ENCODE measurements at regions not wholly inside any gene's neighbourhood (a gene's known extent, or its start where the extent isn't known, plus 50 kb on each side); places are given as distances from the start of the nearest gene placed in this dataset.

DNA sequence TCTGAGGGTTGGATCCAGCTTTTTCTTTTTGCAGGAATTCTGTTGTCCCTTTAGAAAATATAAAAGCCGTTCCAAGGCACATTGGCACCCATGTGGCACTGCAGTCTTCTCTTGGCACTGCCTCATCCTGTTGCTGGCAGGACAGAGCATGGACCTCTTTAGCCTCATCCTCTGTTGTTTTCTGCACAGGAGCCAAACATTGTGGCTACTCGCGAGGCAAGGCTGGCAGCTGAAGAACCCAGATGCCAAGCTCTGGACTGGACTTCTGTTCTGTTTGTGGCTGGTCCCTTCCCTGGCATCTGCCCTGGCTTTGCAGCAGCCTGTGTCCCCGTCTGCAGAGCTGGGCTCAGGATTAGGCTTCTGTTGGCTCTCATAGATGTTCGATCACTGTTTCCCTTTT, 224.7 kb upstream of the TBC1D5 start:
- H3K27ac Mint-ChIP-seq, result peak overlapping the region in 2 of 3 experiments; percentile 19 to 85; a peak in 1 of 7 replicates
- no CpG with 5 or more reads among the region's 5 CpGs for WGBS (ENCODE audit: extremely low coverage, insufficient read length, low lambda C conversion rate)
- H3T11ph ChIP-seq (ENCODE audit: low read length), result no peak overlapping the region

More for the DNA sequence above, 224.7 kb upstream of the TBC1D5 start:
- Histone ChIP-seq H3K14ac (ENCODE audit: insufficient read depth, low read length) (peak overlapping the region; percentile 20; the same call in 1 of the 2 replicates), H4K20me1 (ENCODE audit: control insufficient read depth, insufficient read depth, insufficient read length) (no peaks in the 10 kb centered on the region), H4K5ac (ENCODE audit: insufficient read length, low read depth, low read length) (no peak overlapping the region), H3K79me2 (ENCODE audit: insufficient read depth, low read length) (no peaks in the 10 kb centered on the region; the same call in 1 of the 2 replicates), H2BK5ac (ENCODE audit: insufficient read length, low read length) (no peak overlapping the region), H3K4ac (ENCODE audit: low read depth, low read length) (no peak overlapping the region), H2AFZ (ENCODE audit: low read length) (no peak overlapping the region), H3K79me1 (ENCODE audit: insufficient read depth, low read depth, low read length, poor library complexity, severe bottlenecking) (peaks cover 2% of the 10 kb centered on the region), H3K9me3 (ENCODE audit: control insufficient read depth, low read depth, low read length) (no peaks in the 10 kb centered on the region), H3K9ac (ENCODE audit: extremely low read depth, insufficient read length, low read length) (no peak overlapping the region), H4K91ac (ENCODE audit: insufficient read length, low read depth, low read length) (no peak overlapping the region), H3K4me1 (ENCODE audit: insufficient read depth, low read length) (no peaks in the 10 kb centered on the region; the same call in 1 of the 2 replicates), H4K8ac (replicated peaks; ENCODE audit: insufficient read length, low read depth, low read length) (no peak overlapping the region), H3K56ac (ENCODE audit: insufficient read length, low read depth, low read length) (no peak overlapping the region), H3K18ac (ENCODE audit: insufficient read length, low read depth, low read length) (no peak overlapping the region), H2BK15ac (ENCODE audit: low read depth, low read length) (no peak overlapping the region), H3K27me3 (ENCODE audit: insufficient read depth, low read length) (no peaks in the 10 kb centered on the region), H2BK20ac (ENCODE audit: low read depth, low read length, poor library complexity, severe bottlenecking) (no peak overlapping the region), H3K23me2 (ENCODE audit: insufficient read length, low read depth, low read length, poor library complexity, severe bottlenecking) (no peaks in the 10 kb centered on the region), H2AK5ac (ENCODE audit: insufficient read length, low read length) (no peak overlapping the region), H3K27ac (ENCODE audit: insufficient read length, low read depth, low read length) (no peak overlapping the region), H3K23ac (ENCODE audit: insufficient read length, low read depth, low read length) (no peak overlapping the region), H2BK12ac (ENCODE audit: insufficient read length, low read depth, low read length) (no peak overlapping the region), H2BK120ac (ENCODE audit: low read depth, low read length, poor library complexity, severe bottlenecking) (no peak overlapping the region), H3K4me2 (ENCODE audit: insufficient read depth, insufficient read length, low read length) (no peak overlapping the region)
- H3K4me3 Mint-ChIP-seq, result no peak overlapping the region
- H3K9me3 Mint-ChIP-seq, result no peaks in the 10 kb centered on the region
- no peaks in the 10 kb centered on the region for H3K27me3 Mint-ChIP-seq (ENCODE audit: low read depth)
- TF ChIP-seq, protein P1, sequence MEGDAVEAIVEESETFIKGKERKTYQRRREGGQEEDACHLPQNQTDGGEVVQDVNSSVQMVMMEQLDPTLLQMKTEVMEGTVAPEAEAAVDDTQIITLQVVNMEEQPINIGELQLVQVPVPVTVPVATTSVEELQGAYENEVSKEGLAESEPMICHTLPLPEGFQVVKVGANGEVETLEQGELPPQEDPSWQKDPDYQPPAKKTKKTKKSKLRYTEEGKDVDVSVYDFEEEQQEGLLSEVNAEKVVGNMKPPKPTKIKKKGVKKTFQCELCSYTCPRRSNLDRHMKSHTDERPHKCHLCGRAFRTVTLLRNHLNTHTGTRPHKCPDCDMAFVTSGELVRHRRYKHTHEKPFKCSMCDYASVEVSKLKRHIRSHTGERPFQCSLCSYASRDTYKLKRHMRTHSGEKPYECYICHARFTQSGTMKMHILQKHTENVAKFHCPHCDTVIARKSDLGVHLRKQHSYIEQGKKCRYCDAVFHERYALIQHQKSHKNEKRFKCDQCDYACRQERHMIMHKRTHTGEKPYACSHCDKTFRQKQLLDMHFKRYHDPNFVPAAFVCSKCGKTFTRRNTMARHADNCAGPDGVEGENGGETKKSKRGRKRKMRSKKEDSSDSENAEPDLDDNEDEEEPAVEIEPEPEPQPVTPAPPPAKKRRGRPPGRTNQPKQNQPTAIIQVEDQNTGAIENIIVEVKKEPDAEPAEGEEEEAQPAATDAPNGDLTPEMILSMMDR (conservative IDR thresholded peaks at IDR 0.05), result no peak
- H3K4me1 Mint-ChIP-seq, result peaks cover 9 to 11% of the 10 kb centered on the region in 2 experiments
- no peak for DNase-seq
- H3K36me3 Mint-ChIP-seq (ENCODE audit: insufficient read depth in 1 of 3, low read depth in 3 of 3), result no peaks in the 10 kb centered on the region
